Transverse colon (tissue), 4 donors: ENCODE measurements at regions not wholly inside any gene's neighbourhood (a gene's known extent, or its start where the extent isn't known, plus 50 kb on each side); places are given as distances from the start of the nearest gene placed in this dataset.

Experiments used
- CTCF ChIP-seq, 5 experiments: fragments of 200-600 bp in 3 of 5; fragments of 450-650 bp in 2 of 5; sonication (generic) in 3 of 5; IDR thresholded peaks; 1 replicate in 2 of 5; 2 replicates in 3 of 5; pipeline ENCODE4 v1.5.1; 2016 to 2017; ENCODE audit warnings: antibody characterized with exemption in 5 of 5, inconsistent platforms in 3 of 5, mild to moderate bottlenecking in 2 of 5, moderate library complexity in 1 of 5
- EP300 ChIP-seq: sonication (generic); formaldehyde crosslinking; IDR thresholded peaks from one replicate; pipeline ENCODE4 v1.6.1; 2017; ENCODE audit warnings: antibody characterized with exemption, low read depth
- POLR2AphosphoS5 ChIP-seq, 3 donors: sonication (generic); formaldehyde crosslinking; IDR thresholded peaks; one replicate each; pipeline ENCODE4 v1.6.1; 2016; ENCODE audit warnings: antibody characterized with exemption in 3 of 3

DNA sequence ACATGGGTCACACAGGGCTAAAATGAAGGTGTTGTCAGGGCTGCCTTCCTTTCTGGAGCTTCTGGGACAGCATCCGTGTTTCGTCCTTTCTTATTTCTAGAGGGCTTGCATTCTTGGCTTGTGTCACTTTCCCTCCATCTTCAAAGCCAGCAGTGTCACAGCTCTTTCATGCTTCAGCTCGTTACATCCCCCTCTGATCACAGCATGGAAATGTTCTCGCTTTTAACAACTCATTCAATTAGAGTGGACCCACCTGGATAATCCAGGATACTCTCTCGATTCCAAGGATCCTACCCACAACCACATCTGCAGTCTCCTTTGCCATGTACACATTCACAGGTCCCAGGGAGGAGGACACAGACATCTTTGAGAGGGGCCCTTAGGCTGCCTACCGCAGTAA is 316.2 kb upstream of the FIGN start:
- TF ChIP-seq EP300 (no peak), CTCF (IDR thresholded peaks at IDR 0.05) (no peak), POLR2AphosphoS5 (IDR thresholded peaks at IDR 0.05) (no peak)
